AG04450 (cell line): ENCODE measurements at regions not wholly inside any gene's neighbourhood (a gene's known extent, or its start where the extent isn't known, plus 50 kb on each side); places are given as distances from the start of the nearest gene placed in this dataset.

Source experiments
- CTCF ChIA-PET: fragments of 300-600, 350-600 bp; formaldehyde crosslinking; extraction: SDS; loops from one replicate; lab custom pipeline; 2022; ENCODE audit warnings: antibody characterized with exemption, inconsistent platforms; lab: Charles Lee
- POLR2A ChIA-PET: fragments of 350-600 bp; formaldehyde crosslinking; extraction: SDS; loops from one replicate; lab custom pipeline; 2021; ENCODE audit warnings: antibody characterized with exemption, inconsistent platforms; lab: Yijun Ruan, JAX
- DNase-seq: peaks from one replicate; pipeline ENCODE4 v3.0.0-alpha.2; 2011; ENCODE audit warnings: low read depth, low spot score
- H3K27ac ChIP-seq: one replicate; pipeline ENCODE4 v1.5.1; 2012; ENCODE audit warnings: low read depth, low read length, control low read depth
- H3K27me3 ChIP-seq: one replicate; pipeline ENCODE4 v1.6.0; 2012; ENCODE audit warnings: low read length; ENCODE audit not compliant: control insufficient read depth, insufficient read depth
- H3K4me3 ChIP-seq: 2 replicates; pipeline ENCODE4 v1.5.1; 2011; ENCODE audit warnings: mild to moderate bottlenecking, low read depth, low read length, control low read depth
- H3K9me3 ChIP-seq: 2 replicates; pipeline ENCODE4 v1.5.1; 2012; ENCODE audit warnings: low read length; ENCODE audit not compliant: control insufficient read depth, insufficient read depth
- CTCF ChIP-seq: IDR thresholded peaks from 2 replicates; pipeline ENCODE4 v1.5.1; 2011; ENCODE audit warnings: low read depth, low read length, control low read depth, inconsistent platforms

- Histone ChIP-seq H3K27ac (no peak overlapping the region), H3K9me3 (no peaks in the 10 kb centered on the region), H3K4me3 (no peak overlapping the region), H3K27me3 (no peaks in the 10 kb centered on the region)
- DNase-seq: no peak
- no peak for TF ChIP-seq CTCF
- ChIA-PET POLR2A (no interaction called here), CTCF (interaction anchor here (0.7 kb wide), 1 partner anchor 296 kb away, joined by 4 read pairs; no protein-coding TSS in a partner anchor)
Measured at GRCh38 chr21:16034446-16035190, 304.8 kb downstream of the USP25 start.

DNA sequence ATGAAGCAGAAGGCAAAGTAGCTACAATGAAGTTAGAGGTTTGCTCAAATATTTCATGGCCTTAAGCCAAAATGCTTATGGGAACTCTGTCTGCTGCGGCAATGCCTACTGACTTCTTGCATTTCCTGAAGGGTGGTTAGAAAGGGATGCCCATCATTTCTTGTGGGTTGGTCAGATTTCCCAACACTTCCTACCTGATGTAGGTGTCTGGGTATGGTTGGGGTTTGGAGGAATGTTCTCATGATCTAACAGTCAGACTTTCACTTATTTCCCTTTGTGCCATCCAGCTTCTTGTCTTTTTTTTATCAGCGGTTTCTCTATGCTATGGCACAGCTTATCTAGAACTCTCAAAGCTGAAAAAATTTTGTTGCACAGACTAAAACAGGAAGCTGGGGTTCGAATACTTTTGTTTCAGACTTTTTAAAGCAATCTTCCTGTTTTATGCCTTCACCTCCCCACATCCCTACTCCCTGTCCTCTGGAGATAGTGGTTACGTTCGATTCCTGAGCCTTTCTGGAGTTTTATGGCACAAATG lies 307.7 kb downstream of the USP25 start:
- DNase-seq: no peak
- Histone ChIP-seq H3K9me3 (no peaks in the 10 kb centered on the region; the same call in 1 of the 2 replicates), H3K27ac (no peak overlapping the region), H3K27me3 (no peaks in the 10 kb centered on the region), H3K4me3 (no peak overlapping the region)
- POLR2A ChIA-PET: no interaction called here
- CTCF ChIA-PET: no interaction called here
- no peak for TF ChIP-seq CTCF

- no peak overlapping the region for H3K27ac ChIP-seq
- no peak for TF ChIP-seq CTCF
- POLR2A ChIA-PET: no interaction called here
- H3K4me3 ChIP-seq: no peak overlapping the region
- H3K9me3 ChIP-seq: no peaks in the 10 kb centered on the region; the same call in 1 of the 2 replicates
- H3K27me3 ChIP-seq: no peaks in the 10 kb centered on the region
- CTCF ChIA-PET: interaction anchor here (0.5 to 0.6 kb wide), 2 partner anchors 203 to 535 kb away, joined by 3 to 4 read pairs; no protein-coding TSS in a partner anchor
- DNase-seq: no peak
Measured at GRCh38 chr21:16040601-16041000, 310.8 kb downstream of the USP25 start.

DNA sequence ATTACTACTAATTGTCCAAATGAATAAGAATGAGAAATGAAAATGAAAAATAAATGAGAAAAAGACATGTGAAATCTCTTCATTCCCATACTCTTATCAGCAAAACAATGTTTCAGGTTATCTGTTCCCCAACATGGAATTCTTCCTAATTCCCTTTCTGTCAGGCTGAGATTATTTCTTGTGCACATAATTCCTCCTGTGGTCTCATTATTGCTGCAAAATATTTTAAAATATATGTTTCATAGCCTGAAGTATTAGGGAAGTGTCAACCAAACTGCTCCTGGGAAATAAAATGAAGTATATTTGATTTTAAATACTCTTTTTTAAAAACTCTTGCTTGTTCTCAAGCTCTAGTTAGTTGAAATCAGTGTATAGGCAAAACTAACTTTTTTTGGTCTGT lies 314.9 kb downstream of the USP25 start:
- no peaks in the 10 kb centered on the region for H3K27me3 ChIP-seq
- ChIA-PET CTCF (no interaction called here), POLR2A (no interaction called here)
- H3K9me3 ChIP-seq: no peaks in the 10 kb centered on the region; the same call in none of the 2 replicates
- DNase-seq: no peak
- TF ChIP-seq CTCF: no peak
- H3K27ac ChIP-seq: no peak overlapping the region
- H3K4me3 ChIP-seq: no peak overlapping the region

- no peak for DNase-seq
- ChIA-PET POLR2A (no interaction called here), CTCF (no interaction called here)
- no peak for TF ChIP-seq CTCF
- H3K27ac ChIP-seq: no peak overlapping the region
- H3K9me3 ChIP-seq: no peaks in the 10 kb centered on the region; the same call in 1 of the 2 replicates
- H3K27me3 ChIP-seq: no peaks in the 10 kb centered on the region
- H3K4me3 ChIP-seq: no peak overlapping the region
Measured at GRCh38 chr21:16046656-16047330, 317.0 kb downstream of the USP25 start.
